Testis (tissue), 2 donors: ENCODE measurements at regions not wholly inside any gene's neighbourhood (a gene's known extent, or its start where the extent isn't known, plus 50 kb on each side); places are given as distances from the start of the nearest gene placed in this dataset.

Experiments used
- DNase-seq: peaks from one replicate; pipeline ENCODE4 v3.0.0-alpha.2; 2019
- H3K27ac ChIP-seq, 2 donors: fragments of 200-600 bp; sonication (generic); one replicate each; pipeline ENCODE4 v1.5.1; 2019
- H3K27me3 ChIP-seq: fragments of 200-600 bp; sonication (generic); one replicate; pipeline ENCODE4 v1.5.1; 2019
- H3K36me3 ChIP-seq: fragments of 200-600 bp; sonication (generic); one replicate; pipeline ENCODE4 v1.5.1; 2017; ENCODE audit warnings: low read depth; ENCODE audit errors: missing control alignments
- H3K4me1 ChIP-seq: fragments of 200-600 bp; sonication (generic); one replicate; pipeline ENCODE4 v1.5.1; 2019
- H3K4me3 ChIP-seq, 2 donors: fragments of 200-600 bp; sonication (generic); one replicate each; pipeline ENCODE4 v1.5.1; 2017 to 2019
- H3K9me3 ChIP-seq: fragments of 200-600 bp; sonication (generic); one replicate; pipeline ENCODE4 v1.5.1; 2017
- CTCF ChIP-seq, 3 experiments: fragments of 450-650 bp in 2 of 3; fragments of 200-600 bp in 1 of 3; sonication (generic) in 1 of 3; IDR thresholded peaks; one replicate each; pipeline ENCODE4 v1.5.1; 2016 to 2019; ENCODE audit warnings: antibody characterized with exemption in 3 of 3, mild to moderate bottlenecking in 2 of 3, moderate library complexity in 1 of 3
- POLR2A ChIP-seq: fragments of 450-650 bp; IDR thresholded peaks from one replicate; pipeline ENCODE4 v1.6.1; 2017; ENCODE audit warnings: antibody characterized with exemption, mild to moderate bottlenecking, moderate library complexity
- WGBS, 2 donors: methylation state at CpG; one replicate each; pipeline ENCODE4 v1.1.5; 2018; 5-methylcytosine and 5-hydroxymethylcytosine counted together
- intact Hi-C: fragments of 100-400 bp; cut with DNase I; formaldehyde crosslinking; loops from one replicate; pipeline ENCODE4 v1.15.1; 2023; ENCODE audit warnings: low total_unique reads

GRCh38 chr19:31070146-31071065 lies 278.8 kb downstream of the TSHZ3 start:
- no peak for DNase-seq
- H3K9me3 ChIP-seq, result no peaks in the 10 kb centered on the region
- no peak overlapping the region for H3K4me3 ChIP-seq
- no peaks in the 10 kb centered on the region for H3K27me3 ChIP-seq
- intact Hi-C loops, result no loop called here
- no peak overlapping the region for H3K27ac ChIP-seq
- H3K36me3 ChIP-seq, result no peaks in the 10 kb centered on the region
- H3K4me1 ChIP-seq, result no peaks in the 10 kb centered on the region
- 82 to 85% methylated on average over 15 of the region's 15 CpGs for WGBS, 2 donors
- no peak for TF ChIP-seq CTCF (IDR thresholded peaks at IDR 0.05)
- no peak for TF ChIP-seq POLR2A

- H3K27me3 ChIP-seq, result no peaks in the 10 kb centered on the region
- intact Hi-C loops, result no loop called here
These were observed 281.0 kb downstream of the TSHZ3 start for GRCh38 chr19:31068268-31068667.

GRCh38 chr19:31066385-31066784 lies 282.9 kb downstream of the TSHZ3 start:
- Histone ChIP-seq H3K36me3 (no peaks in the 10 kb centered on the region), H3K27ac (no peak overlapping the region), H3K9me3 (no peaks in the 10 kb centered on the region), H3K27me3 (no peaks in the 10 kb centered on the region), H3K4me3 (no peak overlapping the region), H3K4me1 (no peaks in the 10 kb centered on the region)
- TF ChIP-seq CTCF (IDR thresholded peaks at IDR 0.05) (no peak), POLR2A (no peak)
- intact Hi-C loops, result no loop called here
- DNase-seq, result no peak
- WGBS, 2 donors, result 57 to 65% methylated on average over 9 of the region's 9 CpGs

More at GRCh38 chr19:31068268-31068667, 281.0 kb downstream of the TSHZ3 start:
- no peak overlapping the region for H3K4me3 ChIP-seq
- no peak for TF ChIP-seq POLR2A
- TF ChIP-seq CTCF (IDR thresholded peaks at IDR 0.05), result no peak
- DNase-seq, result no peak
- no peak overlapping the region for H3K27ac ChIP-seq
- WGBS, 2 donors, result 76 to 85% methylated on average over 6 of the region's 6 CpGs
- H3K9me3 ChIP-seq, result no peaks in the 10 kb centered on the region
- H3K36me3 ChIP-seq, result no peaks in the 10 kb centered on the region
- no peaks in the 10 kb centered on the region for H3K4me1 ChIP-seq

- H3K36me3 ChIP-seq, result no peaks in the 10 kb centered on the region
- no peak for DNase-seq
- no peak for TF ChIP-seq POLR2A
- no peak for TF ChIP-seq CTCF (IDR thresholded peaks at IDR 0.05)
- H3K4me1 ChIP-seq, result no peaks in the 10 kb centered on the region
- no peak overlapping the region for H3K4me3 ChIP-seq
- H3K27ac ChIP-seq, result no peak overlapping the region
- no peaks in the 10 kb centered on the region for H3K9me3 ChIP-seq
- intact Hi-C loops, result no loop called here
- WGBS, 2 donors, result 77 to 87% methylated on average over 9 of the region's 9 CpGs
- no peaks in the 10 kb centered on the region for H3K27me3 ChIP-seq
These were observed 284.7 kb downstream of the TSHZ3 start for GRCh38 chr19:31064491-31064890.
